Nephron (organoid): ENCODE measurements at regions not wholly inside any gene's neighbourhood (a gene's known extent, or its start where the extent isn't known, plus 50 kb on each side); places are given as distances from the start of the nearest gene placed in this dataset.

Experiments
- H3K27ac Mint-ChIP-seq, 3 experiments: 2 replicates each; pipeline ENCODE4 v1.8.0; 2020; ENCODE audit warnings: mixed read lengths in 3 of 3, mild to moderate bottlenecking in 2 of 3, moderate library complexity in 1 of 3
- H3K27me3 Mint-ChIP-seq: 2 replicates; pipeline ENCODE4 v1.8.0; 2021; ENCODE audit warnings: low read depth, mild to moderate bottlenecking, moderate library complexity, mixed read lengths
- H3K36me3 Mint-ChIP-seq: 2 replicates; pipeline ENCODE4 v1.8.0; 2020; ENCODE audit warnings: low read depth, mixed read lengths
- H3K4me1 Mint-ChIP-seq: 2 replicates; pipeline ENCODE4 v1.8.0; 2020; ENCODE audit warnings: mixed read lengths
- H3K4me3 Mint-ChIP-seq, 3 experiments: 2 replicates each; pipeline ENCODE4 v1.8.0; 2020; ENCODE audit warnings: mild to moderate bottlenecking in 3 of 3, mixed read lengths in 3 of 3, moderate library complexity in 2 of 3
- H3K9me3 Mint-ChIP-seq: 2 replicates; pipeline ENCODE4 v1.8.0; 2020; ENCODE audit warnings: mixed read lengths
- CTCF ChIP-seq, 3 experiments: fragments of 200-600 bp; sonication (generic); IDR thresholded peaks; one replicate each; pipeline ENCODE4 v1.5.0; 2021; ENCODE audit warnings: antibody characterized with exemption in 3 of 3; ENCODE audit not compliant: unreplicated experiment in 3 of 3

- Mint-ChIP-seq H3K9me3 (peaks cover 4% of the 10 kb centered on the region), H3K36me3 (no peaks in the 10 kb centered on the region), H3K27ac (no peak overlapping the region), H3K4me3 (no peak overlapping the region), H3K27me3 (peaks cover 67% of the 10 kb centered on the region), H3K4me1 (peaks cover 40% of the 10 kb centered on the region)
- TF ChIP-seq CTCF (IDR thresholded peaks at IDR 0.05; ENCODE audit: unreplicated experiment in 3 of 3), result no peak
These were observed 243.5 kb downstream of the FOXL1 start for GRCh38 chr16:86821895-86822294.

GRCh38 chr16:86823125-86823524 is 244.8 kb downstream of the FOXL1 start:
- Mint-ChIP-seq H3K4me1 (peaks cover 38% of the 10 kb centered on the region), H3K4me3 (no peak overlapping the region), H3K9me3 (peaks cover 4% of the 10 kb centered on the region), H3K27me3 (peaks cover 78% of the 10 kb centered on the region), H3K27ac (no peak overlapping the region), H3K36me3 (no peaks in the 10 kb centered on the region)
- TF ChIP-seq CTCF (IDR thresholded peaks at IDR 0.05; ENCODE audit: unreplicated experiment in 3 of 3), result no peak

- no peaks in the 10 kb centered on the region for H3K36me3 Mint-ChIP-seq
- no peak overlapping the region for H3K27ac Mint-ChIP-seq
- no peak overlapping the region for H3K4me3 Mint-ChIP-seq
- H3K9me3 Mint-ChIP-seq, result peaks cover 4% of the 10 kb centered on the region
- H3K4me1 Mint-ChIP-seq, result peaks cover 29% of the 10 kb centered on the region
- no peak for TF ChIP-seq CTCF (IDR thresholded peaks at IDR 0.05; ENCODE audit: unreplicated experiment in 3 of 3)
- H3K27me3 Mint-ChIP-seq, result peaks cover 76% of the 10 kb centered on the region
These were observed 245.7 kb downstream of the FOXL1 start for GRCh38 chr16:86823888-86824671.

GRCh38 chr16:86824751-86825296 is 246.5 kb downstream of the FOXL1 start:
- peaks cover 25% of the 10 kb centered on the region for H3K4me1 Mint-ChIP-seq
- peaks cover 81% of the 10 kb centered on the region for H3K27me3 Mint-ChIP-seq
- H3K9me3 Mint-ChIP-seq, result peaks cover 4% of the 10 kb centered on the region
- no peak for TF ChIP-seq CTCF (IDR thresholded peaks at IDR 0.05; ENCODE audit: unreplicated experiment in 3 of 3)
- H3K27ac Mint-ChIP-seq, result no peak overlapping the region
- no peaks in the 10 kb centered on the region for H3K36me3 Mint-ChIP-seq
- H3K4me3 Mint-ChIP-seq, result no peak overlapping the region

- Mint-ChIP-seq H3K36me3 (no peaks in the 10 kb centered on the region), H3K27me3 (peaks cover 82% of the 10 kb centered on the region), H3K4me3 (no peak overlapping the region), H3K9me3 (peaks cover 4% of the 10 kb centered on the region), H3K4me1 (peaks cover 25% of the 10 kb centered on the region), H3K27ac (no peak overlapping the region)
- TF ChIP-seq CTCF (IDR thresholded peaks at IDR 0.05; ENCODE audit: unreplicated experiment in 3 of 3), result no peak
These were observed 247.3 kb downstream of the FOXL1 start for GRCh38 chr16:86825631-86826030.

GRCh38 chr16:86826941-86827340 is 248.6 kb downstream of the FOXL1 start:
- TF ChIP-seq CTCF (IDR thresholded peaks at IDR 0.05; ENCODE audit: unreplicated experiment in 3 of 3), result no peak
- Mint-ChIP-seq H3K36me3 (no peaks in the 10 kb centered on the region), H3K27me3 (peaks cover 81% of the 10 kb centered on the region), H3K4me1 (peaks cover 19% of the 10 kb centered on the region), H3K9me3 (no peaks in the 10 kb centered on the region), H3K4me3 (no peak overlapping the region), H3K27ac (no peak overlapping the region)
